ENCODE measurements at regions not wholly inside any gene's neighbourhood (a gene's known extent, or its start where the extent isn't known, plus 50 kb on each side); places are given as distances from the start of the nearest gene placed in this dataset.

- TF ChIP-seq, protein P1, sequence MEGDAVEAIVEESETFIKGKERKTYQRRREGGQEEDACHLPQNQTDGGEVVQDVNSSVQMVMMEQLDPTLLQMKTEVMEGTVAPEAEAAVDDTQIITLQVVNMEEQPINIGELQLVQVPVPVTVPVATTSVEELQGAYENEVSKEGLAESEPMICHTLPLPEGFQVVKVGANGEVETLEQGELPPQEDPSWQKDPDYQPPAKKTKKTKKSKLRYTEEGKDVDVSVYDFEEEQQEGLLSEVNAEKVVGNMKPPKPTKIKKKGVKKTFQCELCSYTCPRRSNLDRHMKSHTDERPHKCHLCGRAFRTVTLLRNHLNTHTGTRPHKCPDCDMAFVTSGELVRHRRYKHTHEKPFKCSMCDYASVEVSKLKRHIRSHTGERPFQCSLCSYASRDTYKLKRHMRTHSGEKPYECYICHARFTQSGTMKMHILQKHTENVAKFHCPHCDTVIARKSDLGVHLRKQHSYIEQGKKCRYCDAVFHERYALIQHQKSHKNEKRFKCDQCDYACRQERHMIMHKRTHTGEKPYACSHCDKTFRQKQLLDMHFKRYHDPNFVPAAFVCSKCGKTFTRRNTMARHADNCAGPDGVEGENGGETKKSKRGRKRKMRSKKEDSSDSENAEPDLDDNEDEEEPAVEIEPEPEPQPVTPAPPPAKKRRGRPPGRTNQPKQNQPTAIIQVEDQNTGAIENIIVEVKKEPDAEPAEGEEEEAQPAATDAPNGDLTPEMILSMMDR (IDR thresholded peaks at IDR 0.05): no peak
- no peak for TF ChIP-seq POLR2AphosphoS5 (IDR thresholded peaks at IDR 0.05)
Observed at GRCh38 chr20:58586565-58587093, 64.5 kb upstream of the STX16 start.

Data from sigmoid colon (tissue), 4 donors.